ENCODE measurements at regions not wholly inside any gene's neighbourhood (a gene's known extent, or its start where the extent isn't known, plus 50 kb on each side); places are given as distances from the start of the nearest gene placed in this dataset.

DNA sequence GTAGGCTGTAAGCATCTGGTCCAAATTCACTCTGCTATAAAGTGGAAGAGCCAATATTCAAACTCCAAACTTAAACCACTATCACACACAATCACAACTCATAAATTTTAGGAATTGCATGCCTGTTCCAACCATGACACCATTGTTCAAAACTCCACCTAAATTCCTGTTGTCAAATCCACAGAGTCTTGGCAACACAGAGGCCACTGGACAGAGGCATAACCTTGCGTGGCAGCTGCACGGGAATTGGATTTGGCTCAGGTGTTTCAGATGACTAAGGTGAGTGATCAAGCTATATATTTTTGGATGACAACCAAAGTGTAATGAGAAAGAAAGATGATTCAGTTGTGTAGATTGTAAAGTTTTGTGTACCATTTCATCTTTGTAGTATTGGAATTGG lies 422.7 kb upstream of the TNP1 start:
- no peak overlapping the region for H3K4me3 ChIP-seq (ENCODE audit: control insufficient read depth in 2 of 3, extremely low read depth in 1 of 3, insufficient read depth in 2 of 3, low read depth in 1 of 3, low read length in 3 of 3)
- H3K4me2 ChIP-seq (ENCODE audit: control insufficient read depth, extremely low read depth, insufficient read depth, low read depth, low read length), result no peak overlapping the region
- dilution Hi-C loops (cut with MboI; ENCODE audit: extremely low pct_ligation_motif_present, low sequenced_read_pairs), result no loop called here
- H3K27me3 ChIP-seq (ENCODE audit: control insufficient read depth, extremely low read depth, insufficient read depth, low read length), result no peaks in the 10 kb centered on the region
- H3K4me1 ChIP-seq (ENCODE audit: control insufficient read depth, extremely low read depth, insufficient read depth, low read length), result peaks cover 14% of the 10 kb centered on the region
- TF ChIP-seq EZH2 (IDR thresholded peaks at IDR 0.05; ENCODE audit: low read length), result no peak
- TF ChIP-seq, protein P1, sequence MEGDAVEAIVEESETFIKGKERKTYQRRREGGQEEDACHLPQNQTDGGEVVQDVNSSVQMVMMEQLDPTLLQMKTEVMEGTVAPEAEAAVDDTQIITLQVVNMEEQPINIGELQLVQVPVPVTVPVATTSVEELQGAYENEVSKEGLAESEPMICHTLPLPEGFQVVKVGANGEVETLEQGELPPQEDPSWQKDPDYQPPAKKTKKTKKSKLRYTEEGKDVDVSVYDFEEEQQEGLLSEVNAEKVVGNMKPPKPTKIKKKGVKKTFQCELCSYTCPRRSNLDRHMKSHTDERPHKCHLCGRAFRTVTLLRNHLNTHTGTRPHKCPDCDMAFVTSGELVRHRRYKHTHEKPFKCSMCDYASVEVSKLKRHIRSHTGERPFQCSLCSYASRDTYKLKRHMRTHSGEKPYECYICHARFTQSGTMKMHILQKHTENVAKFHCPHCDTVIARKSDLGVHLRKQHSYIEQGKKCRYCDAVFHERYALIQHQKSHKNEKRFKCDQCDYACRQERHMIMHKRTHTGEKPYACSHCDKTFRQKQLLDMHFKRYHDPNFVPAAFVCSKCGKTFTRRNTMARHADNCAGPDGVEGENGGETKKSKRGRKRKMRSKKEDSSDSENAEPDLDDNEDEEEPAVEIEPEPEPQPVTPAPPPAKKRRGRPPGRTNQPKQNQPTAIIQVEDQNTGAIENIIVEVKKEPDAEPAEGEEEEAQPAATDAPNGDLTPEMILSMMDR (optimal IDR thresholded peaks at IDR 0.05 in 1 of 3, IDR thresholded peaks at IDR 0.05 in 1 of 3, conservative IDR thresholded peaks at IDR 0.05 in 1 of 3; ENCODE audit: extremely low read depth in 1 of 3, insufficient read depth in 2 of 3, low read length in 3 of 3), result no peak
- no peaks in the 10 kb centered on the region for H3K9me3 ChIP-seq (ENCODE audit: control insufficient read depth, low read depth, low read length)
- DNase-seq (ENCODE audit: low read depth, low spot score) (no peak), FAIRE-seq (no peak)
- H3K9ac ChIP-seq (ENCODE audit: control insufficient read depth, extremely low read depth, insufficient read depth, low read length), result no peak overlapping the region
- no peaks in the 10 kb centered on the region for H4K20me1 ChIP-seq (ENCODE audit: control insufficient read depth, extremely low read depth, insufficient read depth, low read length)
- no peak overlapping the region for H3K27ac ChIP-seq (ENCODE audit: control insufficient read depth, insufficient read depth, low read length)
- H3K9me1 ChIP-seq (ENCODE audit: control insufficient read depth, extremely low read depth, insufficient read depth, low read length), result no peaks in the 10 kb centered on the region
- H3K36me3 ChIP-seq (ENCODE audit: control insufficient read depth in 2 of 2, extremely low read depth in 1 of 2, insufficient read depth in 2 of 2, low read length in 2 of 2), result no peaks in the 10 kb centered on the region
- H2AFZ ChIP-seq (ENCODE audit: control insufficient read depth, low read length), result no peak overlapping the region
- H3K79me2 ChIP-seq (ENCODE audit: control insufficient read depth, insufficient read depth, low read length), result no peaks in the 10 kb centered on the region

DNA sequence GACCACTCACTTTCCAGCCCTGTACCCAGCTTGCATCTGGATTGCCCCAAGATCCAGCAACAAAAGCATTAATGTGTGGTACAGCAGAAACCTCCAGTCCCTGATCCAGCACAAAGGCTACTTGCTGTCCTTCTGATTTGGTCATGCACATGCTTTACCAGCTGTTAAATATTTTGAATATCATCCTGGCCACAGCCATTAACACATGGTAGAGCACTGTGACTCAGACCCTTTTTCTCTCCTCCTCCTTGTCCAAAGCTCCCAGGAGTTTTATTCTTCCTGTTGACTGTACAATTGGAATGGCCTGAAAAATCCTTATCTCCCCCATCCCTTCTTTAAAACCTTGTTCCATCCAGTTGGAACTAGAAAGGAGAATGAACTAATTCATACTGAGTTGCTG lies 419.7 kb upstream of the TNP1 start:
- H3K9ac ChIP-seq (ENCODE audit: control insufficient read depth, extremely low read depth, insufficient read depth, low read length), result no peak overlapping the region
- dilution Hi-C loops (cut with MboI; ENCODE audit: extremely low pct_ligation_motif_present, low sequenced_read_pairs), result no loop called here
- H3K4me1 ChIP-seq (ENCODE audit: control insufficient read depth, extremely low read depth, insufficient read depth, low read length), result peaks cover 19% of the 10 kb centered on the region
- no peak overlapping the region for H3K4me3 ChIP-seq (ENCODE audit: control insufficient read depth in 2 of 3, extremely low read depth in 1 of 3, insufficient read depth in 2 of 3, low read depth in 1 of 3, low read length in 3 of 3)
- no peak for DNase-seq (ENCODE audit: low read depth, low spot score)
- no peaks in the 10 kb centered on the region for H3K9me1 ChIP-seq (ENCODE audit: control insufficient read depth, extremely low read depth, insufficient read depth, low read length)
- FAIRE-seq, result peak; percentile 69
- H3K4me2 ChIP-seq (ENCODE audit: control insufficient read depth, extremely low read depth, insufficient read depth, low read depth, low read length), result no peak overlapping the region
- H3K79me2 ChIP-seq (ENCODE audit: control insufficient read depth, insufficient read depth, low read length), result no peaks in the 10 kb centered on the region
- TF ChIP-seq EZH2 (IDR thresholded peaks at IDR 0.05; ENCODE audit: low read length), result no peak
- TF ChIP-seq, protein P1 (optimal IDR thresholded peaks at IDR 0.05 in 1 of 3, IDR thresholded peaks at IDR 0.05 in 1 of 3, conservative IDR thresholded peaks at IDR 0.05 in 1 of 3; ENCODE audit: extremely low read depth in 1 of 3, insufficient read depth in 2 of 3, low read length in 3 of 3), result no peak
- H3K36me3 ChIP-seq (ENCODE audit: control insufficient read depth in 2 of 2, extremely low read depth in 1 of 2, insufficient read depth in 2 of 2, low read length in 2 of 2), result no peaks in the 10 kb centered on the region
- H4K20me1 ChIP-seq (ENCODE audit: control insufficient read depth, extremely low read depth, insufficient read depth, low read length), result no peaks in the 10 kb centered on the region
- no peaks in the 10 kb centered on the region for H3K9me3 ChIP-seq (ENCODE audit: control insufficient read depth, low read depth, low read length)
- H2AFZ ChIP-seq (ENCODE audit: control insufficient read depth, low read length), result no peak overlapping the region
- no peak overlapping the region for H3K27ac ChIP-seq (ENCODE audit: control insufficient read depth, insufficient read depth, low read length)
- no peaks in the 10 kb centered on the region for H3K27me3 ChIP-seq (ENCODE audit: control insufficient read depth, extremely low read depth, insufficient read depth, low read length)

All from keratinocyte (primary cell).